Spleen (tissue), 7 donors: ENCODE measurements at regions not wholly inside any gene's neighbourhood (a gene's known extent, or its start where the extent isn't known, plus 50 kb on each side); places are given as distances from the start of the nearest gene placed in this dataset.

Experiments
- CTCF ChIP-seq, 11 experiments: fragments of 200-600 bp in 7 of 11; fragments of 450-650 bp in 4 of 11; sonication (generic) in 4 of 11; IDR thresholded peaks in 8 of 11; conservative IDR thresholded peaks in 3 of 11; 1 replicate in 7 of 11; 2 replicates in 4 of 11; pipeline versions ENCODE4 v1.4.0 to v1.8.0; 2016 to 2021; ENCODE audit warnings: antibody characterized with exemption in 11 of 11, inconsistent platforms in 4 of 11, mild to moderate bottlenecking in 1 of 11
- POLR2AphosphoS5 ChIP-seq, 3 donors: sonication (generic); formaldehyde crosslinking; IDR thresholded peaks; one replicate each; pipeline ENCODE4 v1.5.1; 2017; ENCODE audit warnings: antibody characterized with exemption in 3 of 3
- donor health status: DM: no; HTN: no; CAD: no; lungs with moderate emphysema.
- donor health status: DM: no; HTN: no; CAD: no.
- donor health status: DM: no; HTN: no; CAD: no.

- TF ChIP-seq CTCF (IDR thresholded peaks at IDR 0.05 in 8 of 11, conservative IDR thresholded peaks at IDR 0.05 in 3 of 11) (no peak), POLR2AphosphoS5 (IDR thresholded peaks at IDR 0.05) (no peak)
Measured at GRCh38 chr9:116099821-116100220, 53.8 kb upstream of the PAPPA start.
